Right lobe of liver (tissue), 6 donors: ENCODE measurements at regions not wholly inside any gene's neighbourhood (a gene's known extent, or its start where the extent isn't known, plus 50 kb on each side); places are given as distances from the start of the nearest gene placed in this dataset.

Experiments used
- ATAC-seq, 4 donors: fragments of 200-7000 bp; cut with Tn5 transposase; one replicate each; pipeline ENCODE4 v1.9.1; 2020; ENCODE audit warnings: mild to moderate bottlenecking in 4 of 4, moderate library complexity in 4 of 4
- DNase-seq, 3 donors: peaks; one replicate each; pipeline ENCODE4 v3.0.0-alpha.2; 2020
- H3K27ac ChIP-seq, 3 donors: fragments of 200-600 bp; one replicate each; pipeline ENCODE4 v1.8.0; 2022
- H3K27me3 ChIP-seq, 2 donors: fragments of 200-600 bp; one replicate each; pipeline ENCODE4 v1.8.0; 2022
- H3K36me3 ChIP-seq, 4 donors: fragments of 200-600 bp; sonication (generic) in 1 of 4; one replicate each; pipeline versions ENCODE4 v1.5.1 to v1.8.0; 2017 to 2022; ENCODE audit warnings: control low read depth in 1 of 4
- H3K4me1 ChIP-seq, 4 donors: fragments of 200-600 bp; sonication (generic) in 1 of 4; one replicate each; pipeline versions ENCODE4 v1.5.1 to v1.8.0; 2017 to 2022; ENCODE audit warnings: control low read depth in 1 of 4
- H3K4me3 ChIP-seq, 3 donors: fragments of 200-600 bp; one replicate each; pipeline ENCODE4 v1.8.0; 2022
- H3K9me3 ChIP-seq, 4 donors: fragments of 200-600 bp; sonication (generic) in 1 of 4; one replicate each; pipeline versions ENCODE4 v1.5.1 to v1.8.0; 2017 to 2022; ENCODE audit warnings: control low read depth in 1 of 4
- POLR2A ChIP-seq: fragments of 450-650 bp; IDR thresholded peaks from one replicate; pipeline ENCODE4 v1.6.1; 2017; ENCODE audit warnings: antibody characterized with exemption, mild to moderate bottlenecking
- WGBS: methylation state at CpG from one replicate; pipeline ENCODE4 v1.1.6; 2018; ENCODE audit warnings: low coverage, low lambda C conversion rate; ENCODE audit not compliant: insufficient coverage; ENCODE audit errors: missing lambda C conversion rate; 5-methylcytosine and 5-hydroxymethylcytosine counted together
- intact Hi-C, 2 donors: fragments of 100-400 bp; cut with DNase I; formaldehyde crosslinking; loops; one replicate each; pipeline versions ENCODE4 v1.11.2 to v1.14.1; 2022
- TF ChIP-seq, protein P1 (sequence below), 4 donors: fragments of 200-600 bp in 3 of 4; fragments of 450-650 bp in 1 of 4; IDR thresholded peaks; one replicate each; pipeline versions ENCODE4 v1.5.1 to v1.8.0; 2016 to 2022; ENCODE audit warnings: antibody characterized with exemption in 4 of 4, mild to moderate bottlenecking in 2 of 4
- donor health status: DM: no; HTN: yes; CAD: no.
- donor health status: DM: no; HTN: no; CAD: no.
- donor health status: DM: no; HTN: no; CAD: no.
- donor health status: DM: no; HTN: yes; CAD: no.
- donor health status: DM: no; HTN: yes; CAD: no.

DNA sequence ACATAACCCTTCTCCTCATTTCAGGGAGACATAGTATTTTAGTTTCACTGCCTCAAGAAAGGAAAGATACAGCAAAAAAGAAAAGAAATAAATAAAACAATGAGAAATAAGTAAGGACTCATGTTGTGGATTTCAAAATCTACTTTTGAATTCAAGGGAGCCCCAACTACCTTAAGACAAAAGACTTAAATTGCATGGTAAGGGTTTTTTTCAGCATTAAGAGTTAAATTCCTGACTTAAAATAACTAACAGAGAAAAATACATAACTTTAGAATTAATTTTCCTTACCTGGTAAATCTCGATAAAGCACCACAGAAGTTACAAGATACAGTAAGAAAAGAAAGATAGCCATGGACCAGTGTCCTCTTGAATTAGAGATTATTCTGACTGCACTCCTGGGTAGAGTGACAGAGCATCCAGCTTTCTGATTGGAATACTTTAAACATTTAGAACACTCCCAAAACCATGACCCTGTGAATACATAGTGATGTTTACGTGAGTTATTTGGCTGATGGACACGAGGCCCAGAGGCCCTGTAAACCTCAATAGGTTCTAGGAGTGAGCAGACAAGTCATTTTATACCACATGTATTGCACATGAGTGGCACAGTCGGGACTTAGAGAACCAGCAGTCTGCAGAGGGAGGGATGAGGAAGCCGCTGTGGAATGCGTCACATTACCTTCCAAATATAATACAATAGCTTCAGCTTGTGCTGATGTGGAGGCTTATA lies 292.5 kb upstream of the SEMA3C start:
- TF ChIP-seq POLR2A: no peak
- TF ChIP-seq, protein P1, sequence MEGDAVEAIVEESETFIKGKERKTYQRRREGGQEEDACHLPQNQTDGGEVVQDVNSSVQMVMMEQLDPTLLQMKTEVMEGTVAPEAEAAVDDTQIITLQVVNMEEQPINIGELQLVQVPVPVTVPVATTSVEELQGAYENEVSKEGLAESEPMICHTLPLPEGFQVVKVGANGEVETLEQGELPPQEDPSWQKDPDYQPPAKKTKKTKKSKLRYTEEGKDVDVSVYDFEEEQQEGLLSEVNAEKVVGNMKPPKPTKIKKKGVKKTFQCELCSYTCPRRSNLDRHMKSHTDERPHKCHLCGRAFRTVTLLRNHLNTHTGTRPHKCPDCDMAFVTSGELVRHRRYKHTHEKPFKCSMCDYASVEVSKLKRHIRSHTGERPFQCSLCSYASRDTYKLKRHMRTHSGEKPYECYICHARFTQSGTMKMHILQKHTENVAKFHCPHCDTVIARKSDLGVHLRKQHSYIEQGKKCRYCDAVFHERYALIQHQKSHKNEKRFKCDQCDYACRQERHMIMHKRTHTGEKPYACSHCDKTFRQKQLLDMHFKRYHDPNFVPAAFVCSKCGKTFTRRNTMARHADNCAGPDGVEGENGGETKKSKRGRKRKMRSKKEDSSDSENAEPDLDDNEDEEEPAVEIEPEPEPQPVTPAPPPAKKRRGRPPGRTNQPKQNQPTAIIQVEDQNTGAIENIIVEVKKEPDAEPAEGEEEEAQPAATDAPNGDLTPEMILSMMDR (IDR thresholded peaks at IDR 0.05): no peak
- no peak for DNase-seq
- 54% methylated on average over 6 of the region's 6 CpGs for WGBS
- Histone ChIP-seq H3K4me3 (no peak overlapping the region), H3K27ac (no peak overlapping the region), H3K4me1 (no peaks in the 10 kb centered on the region), H3K36me3 (no peaks in the 10 kb centered on the region), H3K27me3 (peaks cover 0 to 4% of the 10 kb centered on the region in 2 donors), H3K9me3 (no peaks in the 10 kb centered on the region)
- intact Hi-C loops: no loop called here
- ATAC-seq: no peak

DNA sequence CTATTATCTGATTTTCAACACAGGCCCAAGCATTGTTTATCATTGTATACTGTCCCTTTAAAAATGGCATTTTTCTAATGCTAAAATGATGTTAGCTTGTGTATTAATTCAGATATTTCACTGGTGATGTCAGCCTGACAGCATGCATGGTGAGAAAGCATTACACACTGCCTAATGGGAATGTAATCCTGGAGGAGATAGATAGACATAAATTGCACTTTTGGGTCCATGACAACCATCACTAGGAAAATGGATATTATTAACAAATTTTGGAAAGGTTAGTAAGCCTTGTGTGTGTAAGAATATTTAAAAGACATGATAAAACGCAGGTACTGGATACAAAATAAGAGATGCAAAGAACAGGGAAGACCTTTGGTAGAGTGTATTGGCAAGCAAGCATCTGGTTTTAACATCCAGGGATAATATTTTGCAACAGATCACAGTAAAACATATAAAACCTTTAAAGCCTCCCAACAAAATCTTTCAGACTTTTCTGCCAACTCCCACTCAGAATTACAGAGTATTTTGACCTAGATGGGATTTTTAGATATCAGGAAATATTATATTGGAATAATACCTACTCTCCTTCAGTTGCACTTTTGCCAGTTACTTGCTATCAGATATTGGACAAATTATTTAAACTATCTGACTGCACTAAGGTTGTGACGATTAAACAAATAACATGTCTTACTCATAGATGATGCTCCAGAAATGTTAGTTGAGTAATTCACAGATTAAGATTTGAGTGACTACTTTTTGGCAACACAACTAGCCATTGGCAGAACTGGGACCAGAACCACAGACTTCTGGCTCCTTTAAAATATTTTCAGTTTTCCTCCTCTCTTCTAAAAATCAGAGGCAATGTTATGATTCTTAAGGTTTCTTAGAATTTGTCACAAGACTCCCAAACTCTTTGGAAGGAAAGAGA lies 291.6 kb upstream of the SEMA3C start:
- DNase-seq (no peak), ATAC-seq (no peak)
- Histone ChIP-seq H3K36me3 (no peaks in the 10 kb centered on the region), H3K4me3 (no peak overlapping the region), H3K27me3 (peaks cover 0 to 4% of the 10 kb centered on the region in 2 donors), H3K9me3 (no peaks in the 10 kb centered on the region), H3K27ac (no peak overlapping the region), H3K4me1 (no peaks in the 10 kb centered on the region)
- WGBS: 56% methylated on average over 2 of the region's 2 CpGs
- intact Hi-C loops: no loop called here
- TF ChIP-seq, protein P1 (IDR thresholded peaks at IDR 0.05): no peak
- no peak for TF ChIP-seq POLR2A

DNA sequence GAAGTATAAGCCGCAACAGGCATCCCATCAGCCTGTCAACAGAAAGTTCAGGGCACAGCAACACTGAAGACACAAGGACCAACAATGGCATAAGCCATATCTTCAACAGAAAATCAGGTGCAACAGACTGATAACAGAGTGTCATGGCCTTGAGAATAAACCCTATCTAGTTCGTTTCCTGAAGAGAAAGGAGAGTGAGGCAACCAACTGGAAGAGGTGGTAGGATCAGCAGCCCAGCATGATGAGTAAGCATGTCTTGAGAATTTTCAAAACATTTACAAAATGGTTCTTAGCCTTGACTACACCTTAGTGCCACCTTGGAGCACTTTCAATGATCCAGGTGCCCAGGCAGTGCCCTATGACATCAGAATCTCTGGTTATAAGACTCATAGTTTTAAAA lies 290.2 kb upstream of the SEMA3C start:
- ATAC-seq: no peak

DNA sequence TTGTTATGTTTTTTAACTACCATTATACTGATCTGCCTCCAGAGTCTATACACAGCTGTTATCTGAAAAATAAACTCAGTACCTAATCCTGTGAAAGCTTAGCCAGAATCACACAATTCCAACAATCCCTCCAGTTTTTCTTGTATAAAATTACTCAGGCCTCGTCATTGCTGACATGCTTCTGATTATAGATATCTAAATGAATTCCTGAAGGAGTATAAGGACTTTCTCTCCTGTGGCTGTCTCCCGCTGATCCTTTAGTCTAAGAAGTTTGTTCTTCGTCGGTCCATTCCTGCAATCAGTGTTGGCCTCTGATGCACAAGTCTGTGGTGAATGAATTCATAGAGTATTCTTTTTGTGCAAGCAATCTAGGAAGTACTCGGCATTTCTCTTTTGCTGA lies 288.9 kb upstream of the SEMA3C start:
- intact Hi-C loops: no loop called here
- no peak overlapping the region for H3K27ac ChIP-seq
- H3K9me3 ChIP-seq: no peaks in the 10 kb centered on the region
- H3K36me3 ChIP-seq: no peaks in the 10 kb centered on the region
- 61% methylated on average over 5 of the region's 5 CpGs for WGBS
- H3K27me3 ChIP-seq: no peaks in the 10 kb centered on the region
- DNase-seq: no peak
- ATAC-seq: no peak
- TF ChIP-seq, protein P1 (IDR thresholded peaks at IDR 0.05): no peak
- no peak for TF ChIP-seq POLR2A
- H3K4me3 ChIP-seq: no peak overlapping the region
- no peaks in the 10 kb centered on the region for H3K4me1 ChIP-seq

More for the DNA sequence above, 290.2 kb upstream of the SEMA3C start:
- intact Hi-C loops: no loop called here
- no peaks in the 10 kb centered on the region for H3K4me1 ChIP-seq
- peaks cover 0 to 4% of the 10 kb centered on the region in 2 donors for H3K27me3 ChIP-seq
- DNase-seq: no peak
- H3K36me3 ChIP-seq: no peaks in the 10 kb centered on the region
- TF ChIP-seq POLR2A: no peak
- TF ChIP-seq, protein P1 (IDR thresholded peaks at IDR 0.05): no peak
- H3K9me3 ChIP-seq: no peaks in the 10 kb centered on the region
- WGBS: 40% methylated on average over 2 of the region's 2 CpGs
- no peak overlapping the region for H3K4me3 ChIP-seq
- H3K27ac ChIP-seq: no peak overlapping the region
